ENCODE measurements at regions not wholly inside any gene's neighbourhood (a gene's known extent, or its start where the extent isn't known, plus 50 kb on each side); places are given as distances from the start of the nearest gene placed in this dataset.

DNA sequence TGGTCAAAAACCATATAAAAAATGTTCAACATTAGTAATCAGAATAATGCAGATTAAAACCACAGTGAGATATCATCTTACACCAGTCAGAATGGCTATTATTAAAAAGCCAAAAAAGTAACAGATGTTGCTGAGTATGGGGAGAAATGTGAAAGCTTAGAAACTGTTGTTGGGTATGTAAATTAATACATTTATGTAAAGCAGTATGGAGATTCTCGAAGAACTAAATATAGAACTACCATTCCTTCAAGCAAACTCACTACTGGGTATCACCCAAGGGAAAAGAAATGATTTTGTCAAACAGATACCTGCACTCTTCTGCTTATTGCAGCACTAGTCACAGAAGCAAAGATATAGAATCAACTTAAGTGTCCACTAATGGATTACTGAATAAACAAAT, 576.4 kb upstream of the EPHA5 start:
- no peak overlapping the region for H3K27ac ChIP-seq (ENCODE audit: control insufficient read depth, insufficient read depth, low read length)
- TF ChIP-seq CTCF (optimal IDR thresholded peaks at IDR 0.05 in 1 of 3, IDR thresholded peaks at IDR 0.05 in 1 of 3, conservative IDR thresholded peaks at IDR 0.05 in 1 of 3; ENCODE audit: extremely low read depth in 1 of 3, insufficient read depth in 2 of 3, low read length in 3 of 3) (no peak), EZH2 (IDR thresholded peaks at IDR 0.05; ENCODE audit: low read length) (no peak)
- H4K20me1 ChIP-seq (ENCODE audit: control insufficient read depth, extremely low read depth, insufficient read depth, low read length): no peaks in the 10 kb centered on the region
- H3K9me3 ChIP-seq (ENCODE audit: control insufficient read depth, low read depth, low read length): no peaks in the 10 kb centered on the region
- no peaks in the 10 kb centered on the region for H3K27me3 ChIP-seq (ENCODE audit: control insufficient read depth, extremely low read depth, insufficient read depth, low read length)
- no peaks in the 10 kb centered on the region for H3K36me3 ChIP-seq (ENCODE audit: control insufficient read depth in 2 of 2, extremely low read depth in 1 of 2, insufficient read depth in 2 of 2, low read length in 2 of 2)
- FAIRE-seq (no peak), DNase-seq (ENCODE audit: low read depth, low spot score) (no peak)
- dilution Hi-C loops (cut with MboI; ENCODE audit: extremely low pct_ligation_motif_present, low sequenced_read_pairs): no loop called here
- no peak overlapping the region for H3K4me2 ChIP-seq (ENCODE audit: control insufficient read depth, extremely low read depth, insufficient read depth, low read depth, low read length)
- H3K4me1 ChIP-seq (ENCODE audit: control insufficient read depth, extremely low read depth, insufficient read depth, low read length): no peaks in the 10 kb centered on the region
- no peak overlapping the region for H3K4me3 ChIP-seq (ENCODE audit: control insufficient read depth in 2 of 3, extremely low read depth in 1 of 3, insufficient read depth in 2 of 3, low read depth in 1 of 3, low read length in 3 of 3)
- H3K9me1 ChIP-seq (ENCODE audit: control insufficient read depth, extremely low read depth, insufficient read depth, low read length): no peaks in the 10 kb centered on the region
- H2AFZ ChIP-seq (ENCODE audit: control insufficient read depth, low read length): no peak overlapping the region
- no peak overlapping the region for H3K9ac ChIP-seq (ENCODE audit: control insufficient read depth, extremely low read depth, insufficient read depth, low read length)
- no peaks in the 10 kb centered on the region for H3K79me2 ChIP-seq (ENCODE audit: control insufficient read depth, insufficient read depth, low read length)

GRCh38 chr4:66235876-66236275, 565.6 kb upstream of the EPHA5 start:
- H3K9ac ChIP-seq (ENCODE audit: control insufficient read depth, extremely low read depth, insufficient read depth, low read length): no peak overlapping the region
- no peaks in the 10 kb centered on the region for H3K36me3 ChIP-seq (ENCODE audit: control insufficient read depth in 2 of 2, extremely low read depth in 1 of 2, insufficient read depth in 2 of 2, low read length in 2 of 2)
- H3K9me1 ChIP-seq (ENCODE audit: control insufficient read depth, extremely low read depth, insufficient read depth, low read length): no peaks in the 10 kb centered on the region
- no peak overlapping the region for H3K4me2 ChIP-seq (ENCODE audit: control insufficient read depth, extremely low read depth, insufficient read depth, low read depth, low read length)
- no peak overlapping the region for H2AFZ ChIP-seq (ENCODE audit: control insufficient read depth, low read length)
- H3K9me3 ChIP-seq (ENCODE audit: control insufficient read depth, low read depth, low read length): no peaks in the 10 kb centered on the region
- DNase-seq (ENCODE audit: low read depth, low spot score) (no peak), FAIRE-seq (no peak)
- H3K4me3 ChIP-seq (ENCODE audit: control insufficient read depth in 2 of 3, extremely low read depth in 1 of 3, insufficient read depth in 2 of 3, low read depth in 1 of 3, low read length in 3 of 3): no peak overlapping the region
- no peaks in the 10 kb centered on the region for H3K79me2 ChIP-seq (ENCODE audit: control insufficient read depth, insufficient read depth, low read length)
- TF ChIP-seq EZH2 (IDR thresholded peaks at IDR 0.05; ENCODE audit: low read length): no peak
- no peaks in the 10 kb centered on the region for H3K4me1 ChIP-seq (ENCODE audit: control insufficient read depth, extremely low read depth, insufficient read depth, low read length)
- no peak overlapping the region for H3K27ac ChIP-seq (ENCODE audit: control insufficient read depth, insufficient read depth, low read length)
- dilution Hi-C loops (cut with MboI; ENCODE audit: extremely low pct_ligation_motif_present, low sequenced_read_pairs): no loop called here
- no peaks in the 10 kb centered on the region for H4K20me1 ChIP-seq (ENCODE audit: control insufficient read depth, extremely low read depth, insufficient read depth, low read length)
- no peaks in the 10 kb centered on the region for H3K27me3 ChIP-seq (ENCODE audit: control insufficient read depth, extremely low read depth, insufficient read depth, low read length)

DNA sequence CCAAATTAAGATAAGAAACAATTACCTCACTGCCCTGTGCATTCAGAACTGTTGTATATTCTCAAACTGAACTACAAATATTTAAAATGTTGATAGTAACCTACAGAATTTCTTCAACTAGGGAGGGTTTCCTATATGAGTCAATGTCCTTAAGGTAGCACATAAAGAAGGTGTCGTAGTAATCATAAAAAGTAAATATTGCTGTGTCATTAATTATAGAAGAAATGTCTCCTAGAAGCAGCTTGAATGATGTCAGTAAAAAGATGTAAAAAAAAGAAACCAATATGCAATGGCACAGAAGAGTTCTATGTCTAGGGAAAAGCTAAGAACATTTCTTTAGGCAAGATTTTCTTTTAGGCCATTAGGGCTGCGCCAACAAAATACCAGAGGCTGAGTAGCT, 559.6 kb upstream of the EPHA5 start:
- no peaks in the 10 kb centered on the region for H3K36me3 ChIP-seq (ENCODE audit: control insufficient read depth in 2 of 2, extremely low read depth in 1 of 2, insufficient read depth in 2 of 2, low read length in 2 of 2)
- FAIRE-seq: no peak
- H3K4me2 ChIP-seq (ENCODE audit: control insufficient read depth, extremely low read depth, insufficient read depth, low read depth, low read length): no peak overlapping the region

More for the DNA sequence above, 559.6 kb upstream of the EPHA5 start:
- no peak overlapping the region for H3K4me3 ChIP-seq (ENCODE audit: control insufficient read depth in 2 of 3, extremely low read depth in 1 of 3, insufficient read depth in 2 of 3, low read depth in 1 of 3, low read length in 3 of 3)
- TF ChIP-seq EZH2 (IDR thresholded peaks at IDR 0.05; ENCODE audit: low read length) (no peak), CTCF (optimal IDR thresholded peaks at IDR 0.05 in 1 of 3, IDR thresholded peaks at IDR 0.05 in 1 of 3, conservative IDR thresholded peaks at IDR 0.05 in 1 of 3; ENCODE audit: extremely low read depth in 1 of 3, insufficient read depth in 2 of 3, low read length in 3 of 3) (no peak)
- H3K9me1 ChIP-seq (ENCODE audit: control insufficient read depth, extremely low read depth, insufficient read depth, low read length): no peaks in the 10 kb centered on the region
- DNase-seq (ENCODE audit: low read depth, low spot score): no peak
- H3K79me2 ChIP-seq (ENCODE audit: control insufficient read depth, insufficient read depth, low read length): no peaks in the 10 kb centered on the region
- no peaks in the 10 kb centered on the region for H3K9me3 ChIP-seq (ENCODE audit: control insufficient read depth, low read depth, low read length)
- H3K27me3 ChIP-seq (ENCODE audit: control insufficient read depth, extremely low read depth, insufficient read depth, low read length): no peaks in the 10 kb centered on the region
- H3K27ac ChIP-seq (ENCODE audit: control insufficient read depth, insufficient read depth, low read length): no peak overlapping the region
- no peaks in the 10 kb centered on the region for H4K20me1 ChIP-seq (ENCODE audit: control insufficient read depth, extremely low read depth, insufficient read depth, low read length)
- dilution Hi-C loops (cut with MboI; ENCODE audit: extremely low pct_ligation_motif_present, low sequenced_read_pairs): no loop called here
- H2AFZ ChIP-seq (ENCODE audit: control insufficient read depth, low read length): no peak overlapping the region
- H3K9ac ChIP-seq (ENCODE audit: control insufficient read depth, extremely low read depth, insufficient read depth, low read length): no peak overlapping the region
- no peaks in the 10 kb centered on the region for H3K4me1 ChIP-seq (ENCODE audit: control insufficient read depth, extremely low read depth, insufficient read depth, low read length)

All from keratinocyte (primary cell).